Kidney glomerular epithelial cell (primary cell): ENCODE measurements at regions not wholly inside any gene's neighbourhood (a gene's known extent, or its start where the extent isn't known, plus 50 kb on each side); places are given as distances from the start of the nearest gene placed in this dataset.

Experiments
- DNase-seq: peaks from one replicate; lab custom pipeline; 2025; lab: John Stamatoyannopoulos, UW

- no peak for DNase-seq
These were observed 103.8 kb downstream of the ADSS2 start for GRCh38 chr1:244347942-244348341.

- DNase-seq = peak; percentile 7
These were observed 102.6 kb downstream of the ADSS2 start for GRCh38 chr1:244349103-244349531.

GRCh38 chr1:244349581-244350001 is 102.1 kb downstream of the ADSS2 start:
- no peak for DNase-seq

- DNase-seq = no peak
These were observed 101.7 kb downstream of the ADSS2 start for GRCh38 chr1:244350027-244350426.

- DNase-seq = no peak
These were observed 99.4 kb downstream of the ADSS2 start for GRCh38 chr1:244352156-244352830.

- peak; percentile 95 for DNase-seq
These were observed 98.1 kb downstream of the ADSS2 start for GRCh38 chr1:244353551-244354091.

GRCh38 chr1:244354810-244355278 is 96.9 kb downstream of the ADSS2 start:
- no peak for DNase-seq

GRCh38 chr1:244356376-244356775 is 95.3 kb downstream of the ADSS2 start:
- no peak for DNase-seq
